SKM-1 (cell line): ENCODE measurements at regions not wholly inside any gene's neighbourhood (a gene's known extent, or its start where the extent isn't known, plus 50 kb on each side); places are given as distances from the start of the nearest gene placed in this dataset.

ENCODE experiments used
- DNase-seq: peaks from one replicate; lab custom pipeline; 2025; ENCODE audit not compliant: unreplicated experiment; lab: John Stamatoyannopoulos, UW

DNA sequence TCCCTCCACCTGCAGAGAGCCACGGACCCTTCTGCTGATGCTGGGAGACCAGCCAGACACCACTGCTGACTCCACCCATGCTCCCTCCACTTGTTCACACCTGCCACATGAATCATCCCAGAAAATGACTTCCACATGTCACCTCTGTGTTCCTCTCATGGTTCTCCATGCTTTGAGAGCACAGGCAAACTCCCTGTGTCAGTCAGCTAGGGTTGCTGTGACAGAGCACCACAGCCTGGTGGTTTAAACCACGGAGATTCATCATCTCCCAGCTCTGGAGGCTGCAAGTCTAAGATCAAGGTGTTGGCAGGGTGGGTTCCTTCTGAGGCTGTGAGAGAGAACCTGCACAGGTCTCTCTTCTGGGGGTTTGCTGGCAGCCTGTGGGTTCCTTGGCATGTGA, 381.4 kb downstream of the GADD45G start:
- no peak for DNase-seq

DNA sequence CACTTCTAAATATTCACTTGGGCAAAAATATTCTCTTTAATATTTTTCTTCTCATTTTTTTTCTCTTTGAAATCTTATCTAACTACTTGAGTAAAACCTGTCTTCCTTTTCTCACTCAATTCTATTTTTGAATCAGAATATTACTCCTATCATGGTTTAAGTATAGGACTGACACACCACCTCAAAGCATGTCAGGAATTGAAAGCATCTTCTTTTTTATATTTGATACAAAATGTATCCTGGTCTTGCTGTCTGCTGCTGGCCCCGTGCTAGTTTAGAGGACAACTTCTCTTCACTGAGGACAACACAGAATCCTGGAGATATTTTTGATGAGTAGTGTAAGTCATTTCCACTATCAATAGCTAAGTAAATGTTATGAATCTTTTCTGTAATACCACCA, 383.6 kb downstream of the GADD45G start:
- no peak for DNase-seq

DNA sequence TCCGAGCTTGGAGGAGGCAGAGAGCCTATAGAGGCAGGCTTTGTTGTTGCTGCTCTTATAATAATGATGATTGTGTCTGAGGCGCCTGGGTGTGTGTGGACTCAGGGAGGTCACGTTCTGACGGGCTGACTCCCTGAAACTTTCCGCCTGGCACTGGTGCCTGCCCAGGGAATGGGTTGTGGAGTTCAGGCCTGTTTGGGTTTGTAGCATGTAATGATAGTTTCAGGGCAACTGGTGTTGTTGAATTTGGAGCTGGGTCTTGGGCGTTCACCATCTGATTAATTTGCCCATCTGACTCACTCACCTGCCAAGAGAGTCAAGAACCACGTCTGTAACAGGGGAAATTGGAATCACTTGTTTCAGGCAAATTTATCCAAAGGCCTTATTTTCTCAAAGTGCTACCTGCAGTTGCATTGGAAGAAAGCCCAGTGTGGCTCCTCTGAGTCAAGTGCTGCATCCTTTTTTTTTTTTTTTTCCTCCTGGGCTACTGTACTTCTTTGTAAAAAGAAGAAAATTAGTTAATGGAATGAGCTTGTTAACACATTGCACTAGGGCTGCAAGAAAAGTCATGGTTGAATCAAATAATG, 386.5 kb downstream of the GADD45G start:
- DNase-seq: no peak

DNA sequence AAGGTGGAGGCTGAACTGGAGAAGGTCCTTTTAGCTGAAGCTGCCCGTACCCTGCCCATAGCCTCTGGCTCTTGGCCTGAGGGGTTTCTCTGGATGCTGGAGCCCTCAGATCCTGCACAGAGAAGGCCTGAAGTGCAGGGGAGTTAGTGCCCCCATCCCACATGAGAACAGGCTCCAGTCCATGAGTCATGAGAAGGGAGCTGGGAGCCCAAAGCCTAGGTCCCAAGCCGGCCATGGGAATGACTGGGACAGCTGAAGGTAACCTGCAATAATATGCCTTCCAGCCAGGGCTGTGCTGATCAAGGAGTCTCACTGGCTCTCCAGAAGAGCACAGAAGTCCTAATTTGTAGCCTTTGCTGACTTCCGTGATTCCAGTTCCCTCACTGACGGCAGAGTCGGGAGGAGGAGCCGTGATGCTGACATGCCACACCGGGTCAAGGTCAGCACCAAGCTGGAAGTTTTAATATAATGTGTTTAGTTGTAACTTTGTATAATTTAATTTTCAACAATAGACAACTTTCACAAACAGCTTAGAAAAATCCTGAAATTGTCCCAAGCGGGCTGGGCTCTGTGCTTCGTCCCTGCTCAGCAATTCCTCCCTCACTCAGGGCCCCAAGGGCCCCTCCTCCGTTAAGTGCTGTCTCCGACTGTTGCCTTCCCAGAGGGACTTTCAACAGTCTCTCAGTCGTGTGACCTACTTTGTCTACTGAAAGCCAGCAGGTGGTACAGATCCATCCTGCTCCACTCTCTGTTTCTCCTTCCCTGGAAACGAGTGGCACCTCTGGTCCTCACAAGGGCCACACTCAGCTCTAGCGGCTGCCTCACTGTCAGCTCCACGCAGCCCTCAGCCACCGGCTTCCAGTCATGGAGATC, 387.8 kb downstream of the GADD45G start:
- DNase-seq: no peak

DNA sequence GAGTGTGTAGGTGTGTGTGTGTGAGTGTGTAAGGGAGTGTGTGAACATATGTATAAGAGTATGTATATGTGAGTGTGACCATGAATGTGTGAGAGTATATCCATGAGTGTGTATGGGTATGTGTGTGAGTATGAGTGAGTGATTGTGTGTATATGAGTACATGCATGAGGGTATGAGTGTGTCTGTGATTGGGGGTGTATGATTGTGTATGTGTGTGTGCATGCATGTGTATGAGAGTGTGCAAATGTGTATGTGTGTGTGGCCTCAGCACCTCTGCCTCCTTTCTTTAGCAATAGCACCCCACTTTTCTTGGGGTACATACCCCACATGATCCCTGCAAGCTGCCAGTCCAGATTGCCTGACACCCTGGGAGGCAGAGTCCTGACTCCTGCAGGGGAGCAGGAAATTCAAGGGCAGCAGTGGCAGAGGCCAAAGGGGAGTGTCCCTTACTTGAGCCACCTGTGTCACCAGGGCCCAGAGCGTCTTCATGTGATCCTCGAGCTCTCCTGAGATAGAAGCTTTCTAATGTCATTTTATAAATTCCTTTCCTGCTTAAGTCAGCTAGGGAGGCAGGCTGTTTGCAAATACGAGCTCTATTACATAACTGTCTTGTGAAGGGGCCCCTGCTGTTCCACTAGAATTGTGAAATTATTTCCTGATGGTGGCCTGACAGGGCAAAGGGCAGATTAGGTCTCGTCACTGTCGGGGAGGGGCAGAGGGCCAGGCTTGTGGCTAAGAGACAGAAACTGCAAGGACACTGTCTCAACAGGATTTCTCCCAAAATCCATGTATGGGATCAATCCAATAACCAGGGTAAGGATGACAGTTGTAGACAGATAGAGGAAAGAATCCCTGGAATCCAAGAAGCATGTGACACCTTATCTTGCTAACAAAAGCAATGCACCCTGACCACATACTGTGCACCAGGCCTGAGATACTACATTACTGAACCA, 389.1 kb downstream of the GADD45G start:
- DNase-seq: peak; percentile 66

DNA sequence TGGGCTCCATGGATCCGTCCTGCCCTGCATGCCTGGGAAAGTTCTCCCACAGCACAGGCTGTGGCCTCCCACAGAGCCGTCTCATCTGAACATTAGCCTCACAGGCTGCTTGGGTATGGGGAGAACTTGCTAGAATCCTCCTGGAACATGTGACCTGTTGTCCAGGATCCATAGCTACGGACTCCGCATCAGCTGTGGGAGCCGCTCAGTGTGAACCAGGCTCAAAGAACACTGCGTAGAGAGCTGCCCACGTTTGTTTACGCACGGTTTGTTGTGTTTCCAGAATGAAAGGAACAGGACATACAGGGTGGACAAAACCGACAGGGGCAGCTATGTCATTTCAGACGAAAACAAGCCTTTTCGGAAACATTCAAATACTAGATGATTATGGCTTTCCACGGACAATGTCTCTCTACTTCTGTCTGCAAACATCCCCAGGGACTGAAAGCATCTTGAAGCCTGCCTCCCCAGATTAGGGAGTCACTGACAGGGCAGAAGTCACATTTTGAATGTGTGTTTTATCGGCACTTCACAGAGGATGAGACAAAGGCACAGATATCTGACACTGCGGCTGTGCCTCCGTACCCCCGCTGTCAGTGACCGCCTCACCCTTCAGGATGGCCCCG, 390.3 kb downstream of the GADD45G start:
- DNase-seq: no peak

DNA sequence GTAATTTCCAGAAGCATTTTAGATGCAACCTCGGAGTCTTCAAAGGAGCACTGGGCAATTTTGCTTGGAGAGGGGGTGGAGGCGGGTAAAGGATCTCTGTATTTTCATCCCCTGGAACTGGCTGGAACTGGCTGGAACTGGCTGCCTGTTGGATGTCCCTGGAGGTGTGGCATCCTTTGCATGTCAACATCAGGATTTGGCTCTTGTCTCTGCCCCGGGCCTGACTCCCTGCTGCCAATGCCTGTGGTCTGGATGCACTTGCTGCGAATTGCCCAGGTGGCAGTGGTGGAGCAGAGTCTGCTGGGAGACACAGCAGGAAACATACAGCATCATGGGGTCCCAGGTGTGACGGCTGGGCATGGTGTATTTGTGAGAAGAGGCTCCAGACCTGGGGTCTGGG, 391.3 kb downstream of the GADD45G start:
- no peak for DNase-seq

DNA sequence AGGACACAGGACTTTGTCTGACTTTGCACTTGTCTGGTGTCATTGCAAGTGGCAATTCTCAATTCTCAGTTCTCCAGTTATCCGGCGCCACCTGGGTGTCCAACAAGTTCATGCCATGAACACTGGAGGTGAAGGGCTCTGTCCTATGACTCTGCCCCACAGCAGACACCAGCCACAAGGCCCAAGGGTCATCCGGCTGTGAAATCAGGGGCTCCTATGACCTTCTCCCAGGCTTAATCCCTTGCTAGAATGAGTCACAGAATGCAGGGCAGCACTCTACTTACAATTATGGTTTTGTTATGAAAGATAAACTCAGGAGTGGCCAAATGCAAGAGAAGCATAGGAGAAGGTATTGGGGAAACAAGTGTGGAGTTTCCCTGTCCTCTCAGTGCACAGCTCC, 392.0 kb downstream of the GADD45G start:
- no peak for DNase-seq

DNA sequence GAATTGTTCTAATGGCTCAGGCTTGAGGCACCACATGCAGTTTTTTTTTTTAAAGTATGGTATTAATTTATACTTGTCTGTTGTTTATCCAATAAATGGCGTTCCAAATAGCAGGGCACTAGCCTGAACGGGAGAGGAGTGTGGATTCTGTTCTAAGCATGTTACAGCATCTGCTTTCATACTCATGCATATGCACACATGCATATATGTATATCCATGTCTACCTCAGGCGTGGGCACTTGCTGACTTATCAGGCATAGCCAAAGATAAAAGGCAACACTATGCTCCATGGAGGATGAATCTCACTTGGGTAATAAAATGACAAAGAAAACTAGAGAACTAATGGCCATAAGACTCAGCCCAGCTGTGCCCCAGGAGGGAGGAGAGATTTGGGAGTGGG, 393.8 kb downstream of the GADD45G start:
- no peak for DNase-seq

DNA sequence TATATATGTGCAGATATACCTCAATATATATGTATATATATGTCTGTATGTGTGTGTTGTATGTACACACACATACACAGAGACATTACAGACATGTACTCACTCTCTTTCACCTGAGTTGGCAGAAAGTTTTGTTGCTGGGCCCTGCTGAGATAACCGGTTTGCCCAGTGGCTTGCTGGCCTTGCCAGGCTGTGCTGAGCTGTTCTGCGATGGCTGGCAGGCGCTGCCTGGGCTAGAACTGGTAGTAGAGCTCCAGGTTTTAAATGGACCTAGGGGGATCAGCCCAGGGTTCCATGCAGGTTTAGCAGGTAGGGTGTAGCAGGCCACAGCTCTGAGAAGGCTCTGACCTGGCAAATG, 394.3 kb downstream of the GADD45G start:
- no peak for DNase-seq

DNA sequence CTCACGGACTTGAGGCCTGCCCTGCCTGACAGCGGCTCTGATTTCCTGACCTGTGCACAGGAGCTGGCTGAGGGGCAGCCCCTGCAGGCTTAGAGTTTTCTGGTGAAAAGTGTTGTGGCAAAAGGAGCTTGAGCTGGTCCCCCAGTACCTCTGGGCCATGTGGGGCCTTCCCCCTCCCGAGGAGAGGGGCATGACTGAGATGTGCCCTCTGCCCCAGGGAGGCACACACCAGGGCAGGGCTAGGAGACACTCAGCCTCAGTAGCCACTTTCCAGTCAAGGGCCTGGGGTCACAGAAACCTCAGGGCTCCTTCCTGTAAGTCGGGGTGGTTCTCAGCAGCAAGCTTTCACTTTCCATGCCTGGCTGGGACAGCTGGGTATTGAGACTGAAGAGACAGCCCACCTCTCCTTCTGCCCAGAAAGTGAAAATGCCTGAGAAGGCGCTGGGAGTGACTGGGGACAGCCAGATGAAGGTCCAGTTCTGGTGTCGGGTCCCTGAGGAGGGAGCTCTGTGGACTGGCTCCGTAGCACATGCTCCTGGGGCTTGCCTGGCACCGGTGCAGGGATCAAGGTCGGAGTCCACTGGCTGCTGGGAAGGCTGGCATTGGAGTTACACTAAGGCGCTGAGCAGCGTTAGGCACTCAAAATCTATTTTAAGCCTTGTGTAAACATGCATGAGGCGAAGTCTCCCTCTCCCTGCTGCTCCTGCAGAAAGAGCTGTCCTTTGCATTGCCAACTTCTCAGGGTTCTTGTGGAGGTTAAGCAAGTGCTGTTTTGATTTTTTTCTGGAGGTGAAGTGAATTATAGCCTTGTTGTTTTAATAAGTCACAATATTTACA, 394.9 kb downstream of the GADD45G start:
- no peak for DNase-seq

DNA sequence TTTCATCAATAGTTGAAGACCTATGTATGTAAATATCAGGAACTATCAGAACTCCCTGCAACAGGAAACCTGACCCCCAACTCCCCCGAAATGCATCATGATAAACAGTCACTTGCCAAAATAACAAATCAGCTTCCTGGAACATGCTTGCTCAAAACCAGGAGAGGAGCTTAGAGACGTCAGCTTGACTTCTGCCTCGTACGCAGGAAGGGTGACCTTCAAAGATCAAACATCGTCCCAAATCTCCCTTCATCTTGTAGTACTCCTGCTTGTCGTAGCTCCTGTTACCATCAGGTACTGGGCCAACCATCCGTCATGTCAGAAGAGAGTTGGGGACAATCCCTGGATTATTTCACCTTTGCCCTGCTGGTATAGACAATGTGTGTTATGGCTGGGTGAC, 396.1 kb downstream of the GADD45G start:
- no peak for DNase-seq

DNA sequence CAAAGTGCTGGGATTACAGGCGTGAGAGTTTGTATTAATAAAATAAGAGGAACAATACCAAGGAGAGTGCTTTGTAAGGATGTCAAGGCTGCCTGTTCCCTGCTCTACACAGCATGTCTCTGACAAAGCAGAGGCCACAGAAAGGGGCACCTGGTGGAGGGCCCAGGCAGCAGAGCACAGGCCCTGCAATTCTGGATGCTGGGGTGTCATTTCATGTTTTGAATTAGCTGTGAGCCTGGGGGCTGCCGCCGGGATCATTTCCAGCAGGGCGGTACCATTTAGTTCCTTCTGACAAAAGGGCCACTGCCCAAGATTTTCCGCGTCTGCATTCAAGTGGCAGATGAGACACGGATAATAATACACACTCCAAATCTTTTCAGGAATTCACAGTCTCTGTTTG, 396.9 kb downstream of the GADD45G start:
- DNase-seq: no peak

DNA sequence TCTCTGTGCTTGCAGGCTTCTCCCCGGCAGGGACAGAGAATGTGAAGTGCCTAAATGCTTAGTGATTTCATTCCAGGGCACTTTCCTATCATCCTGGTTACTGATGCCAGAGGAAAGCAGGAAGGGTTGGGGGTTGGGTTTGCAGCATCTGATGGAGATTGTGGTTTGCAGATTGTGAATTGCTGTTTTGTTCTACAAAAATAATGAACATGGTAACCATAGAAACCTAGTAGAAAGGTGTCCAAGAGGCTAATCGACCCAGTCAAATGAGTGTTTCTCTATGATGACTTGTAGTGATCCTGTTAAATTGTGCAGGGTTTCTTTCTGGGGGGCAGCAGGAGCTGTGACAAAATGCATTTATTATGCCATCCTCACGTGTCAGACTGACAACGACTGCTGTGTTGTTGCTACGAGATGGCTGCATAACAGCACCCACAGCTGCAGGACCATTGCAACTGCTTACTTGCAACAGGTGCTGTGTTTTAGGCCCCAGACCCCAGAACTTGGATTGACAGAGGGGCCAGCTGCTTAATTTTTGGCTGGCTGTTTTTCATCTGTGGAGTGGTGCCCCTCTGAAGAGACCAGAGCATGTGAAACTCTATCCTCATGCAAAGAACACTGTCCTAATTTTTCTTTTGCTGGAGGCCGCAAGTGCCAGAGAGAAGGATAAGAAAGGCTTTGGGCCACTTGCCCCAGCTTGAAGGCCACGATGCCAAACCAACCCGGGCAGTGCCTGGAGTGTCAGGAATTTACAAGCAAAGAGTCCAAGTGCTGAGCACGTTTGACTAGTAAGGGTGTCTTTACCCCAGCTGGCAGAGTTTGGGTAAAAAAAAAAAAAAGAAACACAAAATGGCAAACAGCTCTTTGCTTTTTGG, 397.8 kb downstream of the GADD45G start:
- DNase-seq: no peak

DNA sequence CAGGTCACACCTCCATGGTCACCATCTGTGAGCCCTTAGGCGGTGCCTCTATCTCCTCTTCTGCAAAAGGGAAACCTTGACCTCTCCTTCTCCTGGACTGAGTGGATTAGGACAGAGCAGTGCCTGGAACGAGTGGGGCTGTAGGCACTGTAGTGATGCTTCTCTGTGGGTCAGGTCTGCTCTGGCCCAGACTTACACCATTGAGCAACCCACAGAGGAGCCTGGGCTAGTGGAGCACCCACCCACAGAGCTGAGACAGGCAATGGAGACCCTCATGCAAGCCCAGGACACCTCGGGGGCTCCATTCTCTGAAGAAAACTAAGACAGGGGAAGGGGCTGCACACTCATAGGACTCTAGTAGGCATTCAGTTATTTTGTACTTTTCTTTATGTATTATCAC, 400.6 kb downstream of the GADD45G start:
- no peak for DNase-seq

DNA sequence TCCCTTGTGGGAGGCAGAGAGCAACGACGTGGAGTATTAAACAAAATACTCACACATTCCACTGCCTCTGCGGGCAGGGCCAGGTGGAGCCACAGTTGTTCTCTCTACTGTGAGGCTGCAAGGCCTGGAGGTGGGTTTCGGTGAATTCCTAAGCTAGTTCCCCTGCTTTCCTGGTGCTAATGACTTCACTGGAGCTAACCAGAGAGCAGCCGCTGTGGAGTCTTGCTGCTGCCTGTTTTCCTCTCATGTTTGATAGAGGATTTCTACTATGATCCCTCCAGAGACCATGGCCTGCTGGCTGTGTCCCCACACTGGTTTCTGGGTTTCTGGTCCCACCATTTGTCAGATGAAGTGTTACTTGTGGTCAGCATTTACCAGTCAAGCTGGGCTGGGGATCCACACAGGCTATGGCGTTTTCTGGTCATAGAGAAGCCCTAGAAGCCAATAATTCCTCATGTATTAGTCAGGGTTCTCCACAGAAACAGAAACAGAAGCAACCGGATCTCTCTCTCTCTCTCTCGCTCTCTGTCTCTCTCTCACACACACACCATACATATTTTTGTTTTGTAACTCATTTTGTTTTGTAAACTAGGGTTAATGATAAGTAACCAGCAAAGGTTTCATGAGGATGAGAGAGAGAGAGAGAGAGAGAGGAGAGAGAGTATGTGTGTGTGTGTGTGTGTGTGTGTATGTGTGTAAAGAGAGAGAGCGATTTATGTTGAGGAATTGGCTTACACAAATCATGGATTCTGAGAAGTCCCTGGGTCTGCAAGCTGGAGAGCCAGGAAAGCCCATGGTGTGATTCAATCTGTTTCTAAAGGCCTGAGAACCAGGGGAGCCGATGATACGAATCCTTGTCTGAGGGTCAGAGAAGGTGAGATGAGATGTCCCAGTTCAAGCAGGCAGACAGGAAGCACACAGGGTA, 403.0 kb downstream of the GADD45G start:
- DNase-seq: no peak

DNA sequence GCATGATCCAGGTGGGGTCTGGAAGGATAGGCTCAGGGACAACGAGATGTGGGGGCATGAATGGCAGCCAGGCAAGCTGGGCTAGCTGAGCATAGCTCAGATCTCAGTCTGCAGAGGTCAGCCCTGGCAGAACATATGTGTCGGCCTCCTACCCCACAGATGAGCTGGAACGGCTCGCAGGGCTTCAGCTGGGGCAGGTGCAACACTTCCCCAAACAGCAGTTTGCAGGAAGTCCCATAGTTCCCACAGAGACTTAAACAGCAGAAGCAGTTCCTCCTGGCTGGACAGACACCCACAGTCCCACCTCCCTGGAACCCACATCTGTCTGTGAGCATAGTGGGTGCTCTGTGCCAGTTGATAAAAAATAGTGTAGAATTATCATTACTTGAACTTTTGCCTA, 404.6 kb downstream of the GADD45G start:
- DNase-seq: no peak

DNA sequence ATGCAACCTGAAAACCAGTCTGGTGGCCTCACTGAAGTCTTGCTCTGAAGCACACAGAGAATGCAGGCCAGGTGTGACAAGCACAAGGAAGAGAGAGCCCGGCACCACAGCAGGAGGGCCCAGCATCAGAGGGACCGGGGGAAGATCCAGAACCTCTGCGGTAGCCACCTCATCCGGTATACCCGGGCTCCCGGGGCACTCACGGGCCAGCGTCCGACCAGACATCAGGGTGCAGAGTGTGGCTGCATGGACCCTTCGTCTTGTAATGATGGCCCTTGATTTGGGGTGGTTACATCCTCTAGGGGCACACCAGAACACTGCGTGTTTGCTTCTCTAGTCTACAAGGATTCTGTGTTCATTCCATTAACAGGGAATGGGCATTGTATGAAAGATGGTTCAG, 406.0 kb downstream of the GADD45G start:
- no peak for DNase-seq
